SHP77 (cell line): ENCODE measurements at regions not wholly inside any gene's neighbourhood (a gene's known extent, or its start where the extent isn't known, plus 50 kb on each side); places are given as distances from the start of the nearest gene placed in this dataset.

Source experiments
- DNase-seq, 2 experiments: peaks; one replicate each; lab custom pipeline; 2025; lab: John Stamatoyannopoulos, UW

GRCh38 chr2:216911886-216912285 is 52.0 kb upstream of the TNP1 start:
- DNase-seq = no peak

GRCh38 chr2:216911008-216911407 is 51.1 kb upstream of the TNP1 start:
- DNase-seq = no peak

GRCh38 chr2:216909541-216910210 is 49.8 kb upstream of the TNP1 start:
- DNase-seq = no peak
